Breast epithelium (tissue), 4 donors: ENCODE measurements at regions not wholly inside any gene's neighbourhood (a gene's known extent, or its start where the extent isn't known, plus 50 kb on each side); places are given as distances from the start of the nearest gene placed in this dataset.

ENCODE experiments used
- DNase-seq, 2 donors: peaks; one replicate each; pipeline ENCODE4 v3.0.0-alpha.2; 2019; ENCODE audit warnings: low spot score in 2 of 2
- H3K27ac ChIP-seq, 2 donors: fragments of 200-600 bp; sonication (generic) in 1 of 2; one replicate each; pipeline ENCODE4 v1.5.1; 2016 to 2019; ENCODE audit warnings: mild to moderate bottlenecking in 1 of 2
- H3K27me3 ChIP-seq, 2 donors: fragments of 200-600 bp; sonication (generic) in 1 of 2; one replicate each; pipeline versions ENCODE4 v1.5.1 to v1.6.0; 2017 to 2019; ENCODE audit warnings: control low read depth in 1 of 2, mild to moderate bottlenecking in 1 of 2
- H3K36me3 ChIP-seq: fragments of 200-600 bp; one replicate; pipeline ENCODE4 v1.5.1; 2019
- H3K4me1 ChIP-seq, 2 donors: fragments of 200-600 bp; sonication (generic); one replicate each; pipeline ENCODE4 v1.5.1; 2016 to 2019; ENCODE audit warnings: control low read depth in 1 of 2
- H3K4me3 ChIP-seq, 3 donors: fragments of 200-600 bp; sonication (generic); 1 replicate in 2 of 3; 2 replicates in 1 of 3; pipeline ENCODE4 v1.5.1; 2016 to 2019; ENCODE audit warnings: mild to moderate bottlenecking in 3 of 3, moderate library complexity in 2 of 3
- H3K9me3 ChIP-seq, 2 donors: fragments of 200-600 bp; sonication (generic) in 1 of 2; one replicate each; pipeline ENCODE4 v1.5.1; 2016 to 2019; ENCODE audit warnings: control low read depth in 1 of 2
- CTCF ChIP-seq, 3 donors: fragments of 450-650 bp; IDR thresholded peaks; one replicate each; pipeline ENCODE4 v1.5.1; 2016 to 2017; ENCODE audit warnings: antibody characterized with exemption in 3 of 3, mild to moderate bottlenecking in 3 of 3, moderate library complexity in 3 of 3
- POLR2A ChIP-seq: fragments of 450-650 bp; IDR thresholded peaks from one replicate; pipeline ENCODE4 v1.6.1; 2016; ENCODE audit warnings: antibody characterized with exemption, mild to moderate bottlenecking, moderate library complexity
- POLR2AphosphoS5 ChIP-seq, 3 donors: sonication (generic); formaldehyde crosslinking; IDR thresholded peaks; one replicate each; pipeline ENCODE4 v1.6.1; 2017; ENCODE audit warnings: antibody characterized with exemption in 3 of 3
- intact Hi-C: fragments of 100-400 bp; cut with DNase I; formaldehyde crosslinking; loops from one replicate; pipeline ENCODE4 v1.15.1; 2023; ENCODE audit warnings: low total_unique reads

GRCh38 chr13:97700306-97700848, 253.1 kb upstream of the IPO5 start:
- intact Hi-C loops: no loop called here
- no peaks in the 10 kb centered on the region for H3K4me1 ChIP-seq
- H3K27me3 ChIP-seq: no peaks in the 10 kb centered on the region
- no peak for TF ChIP-seq CTCF (IDR thresholded peaks at IDR 0.05)
- no peak for TF ChIP-seq POLR2AphosphoS5 (IDR thresholded peaks at IDR 0.05)
- no peak for TF ChIP-seq POLR2A
- H3K9me3 ChIP-seq: no peaks in the 10 kb centered on the region
- no peak for DNase-seq
- no peaks in the 10 kb centered on the region for H3K36me3 ChIP-seq
- no peak overlapping the region for H3K4me3 ChIP-seq
- no peak overlapping the region for H3K27ac ChIP-seq

GRCh38 chr13:97702614-97703013, 250.9 kb upstream of the IPO5 start:
- DNase-seq: no peak
- no peak overlapping the region for H3K4me3 ChIP-seq
- no peaks in the 10 kb centered on the region for H3K4me1 ChIP-seq
- H3K9me3 ChIP-seq: no peaks in the 10 kb centered on the region
- TF ChIP-seq POLR2AphosphoS5 (IDR thresholded peaks at IDR 0.05) (no peak), CTCF (IDR thresholded peaks at IDR 0.05) (no peak), POLR2A (no peak)
- no peak overlapping the region for H3K27ac ChIP-seq
- intact Hi-C loops: no loop called here
- H3K27me3 ChIP-seq: no peaks in the 10 kb centered on the region
- H3K36me3 ChIP-seq: no peaks in the 10 kb centered on the region

- no peaks in the 10 kb centered on the region for H3K36me3 ChIP-seq
- H3K27me3 ChIP-seq: no peaks in the 10 kb centered on the region
- H3K9me3 ChIP-seq: no peaks in the 10 kb centered on the region
- no peak overlapping the region for H3K27ac ChIP-seq
- no peak overlapping the region for H3K4me3 ChIP-seq
- no peak for TF ChIP-seq POLR2AphosphoS5 (IDR thresholded peaks at IDR 0.05)
- TF ChIP-seq POLR2A: no peak
- TF ChIP-seq CTCF (IDR thresholded peaks at IDR 0.05): no peak
- no peak for DNase-seq
- H3K4me1 ChIP-seq: no peaks in the 10 kb centered on the region
- intact Hi-C loops: no loop called here
Measured at GRCh38 chr13:97710797-97711196, 242.7 kb upstream of the IPO5 start.

- Histone ChIP-seq H3K4me3 (no peak overlapping the region), H3K4me1 (no peaks in the 10 kb centered on the region)
- TF ChIP-seq POLR2AphosphoS5 (IDR thresholded peaks at IDR 0.05) (no peak), POLR2A (no peak), CTCF (IDR thresholded peaks at IDR 0.05) (no peak)
Measured at GRCh38 chr13:97712770-97713169, 240.7 kb upstream of the IPO5 start.

GRCh38 chr13:97715763-97716162, 237.7 kb upstream of the IPO5 start:
- Histone ChIP-seq H3K9me3 (no peaks in the 10 kb centered on the region), H3K4me1 (no peaks in the 10 kb centered on the region), H3K4me3 (no peak overlapping the region), H3K36me3 (no peaks in the 10 kb centered on the region), H3K27ac (no peak overlapping the region), H3K27me3 (no peaks in the 10 kb centered on the region)
- TF ChIP-seq POLR2AphosphoS5 (IDR thresholded peaks at IDR 0.05): no peak
- no peak for TF ChIP-seq POLR2A
- no peak for TF ChIP-seq CTCF (IDR thresholded peaks at IDR 0.05)
- intact Hi-C loops: no loop called here
- DNase-seq: no peak

More at GRCh38 chr13:97712770-97713169, 240.7 kb upstream of the IPO5 start:
- Histone ChIP-seq H3K9me3 (no peaks in the 10 kb centered on the region), H3K36me3 (no peaks in the 10 kb centered on the region), H3K27ac (no peak overlapping the region), H3K27me3 (no peaks in the 10 kb centered on the region)
- no peak for DNase-seq
- intact Hi-C loops: no loop called here
